ENCODE measurements at regions not wholly inside any gene's neighbourhood (a gene's known extent, or its start where the extent isn't known, plus 50 kb on each side); places are given as distances from the start of the nearest gene placed in this dataset.
"Not testable (repeated sequence)": the region's sequence is repeated elsewhere in the genome, so short reads cannot be mapped to it uniquely, and the experiment has no call there.

GRCh38 chr2:88999365-88999764, 307.9 kb downstream of the RPIA start:
- Histone ChIP-seq H3K27ac (ENCODE audit: low read length) (no peak overlapping the region), H3K4me2 (ENCODE audit: low read length) (no peak overlapping the region), H3K79me2 (ENCODE audit: low read length) (no peaks in the 10 kb centered on the region), H3K4me3 (ENCODE audit: low read length) (no peak overlapping the region), H3K9ac (ENCODE audit: low read length) (no peak overlapping the region), H3K36me3 (ENCODE audit: low read depth, low read length) (no peaks in the 10 kb centered on the region), H3K4me1 (ENCODE audit: insufficient read depth, low read length) (no peaks in the 10 kb centered on the region), H3F3A (ENCODE audit: low read length, unreplicated experiment) (no peaks in the 10 kb centered on the region), H3K9me3 (ENCODE audit: low read length) (no peaks in the 10 kb centered on the region), H4K20me1 (ENCODE audit: low read length) (no peaks in the 10 kb centered on the region), H3K27me3 (ENCODE audit: low read length) (no peaks in the 10 kb centered on the region), H3K9me2 (replicated peaks; ENCODE audit: low read length) (no peaks in the 10 kb centered on the region), H2AFZ (ENCODE audit: low read length) (no peak overlapping the region)
- intact Hi-C loops (cut with micrococcal nuclease) = no loop called here
- BruUV-seq (replicated peaks) = no TSS peak
- ATAC-seq (no peak), DNase-seq (no peak)
- TF ChIP-seq EZH2 (IDR thresholded peaks at IDR 0.05; ENCODE audit: low read length, unreplicated experiment) (no peak), EZH2phosphoT487 (IDR thresholded peaks at IDR 0.05; ENCODE audit: borderline replicate concordance, low read length) (no peak), CTCF (conservative IDR thresholded peaks at IDR 0.05; ENCODE audit: low read depth, low read length) (no peak)
- CTCF ChIA-PET = no interaction called here
- POLR2A ChIA-PET (ENCODE audit: unreplicated experiment) = no interaction called here

- Histone ChIP-seq H3K9ac (ENCODE audit: low read length) (no peak overlapping the region), H3K9me2 (replicated peaks; ENCODE audit: low read length) (no peaks in the 10 kb centered on the region), H3F3A (ENCODE audit: low read length, unreplicated experiment) (no peaks in the 10 kb centered on the region), H4K20me1 (ENCODE audit: low read length) (no peaks in the 10 kb centered on the region), H3K27me3 (ENCODE audit: low read length) (no peaks in the 10 kb centered on the region), H2AFZ (ENCODE audit: low read length) (no peak overlapping the region), H3K27ac (ENCODE audit: low read length) (no peak overlapping the region), H3K79me2 (ENCODE audit: low read length) (no peaks in the 10 kb centered on the region), H3K4me3 (ENCODE audit: low read length) (no peak overlapping the region), H3K36me3 (ENCODE audit: low read depth, low read length) (no peaks in the 10 kb centered on the region), H3K9me3 (ENCODE audit: low read length) (no peaks in the 10 kb centered on the region), H3K4me1 (ENCODE audit: insufficient read depth, low read length) (no peaks in the 10 kb centered on the region), H3K4me2 (ENCODE audit: low read length) (no peak overlapping the region)
- BruUV-seq (replicated peaks) = no TSS peak
- TF ChIP-seq EZH2phosphoT487 (IDR thresholded peaks at IDR 0.05; ENCODE audit: borderline replicate concordance, low read length) (no peak), EZH2 (IDR thresholded peaks at IDR 0.05; ENCODE audit: low read length, unreplicated experiment) (no peak), CTCF (conservative IDR thresholded peaks at IDR 0.05; ENCODE audit: low read depth, low read length) (no peak)
- DNase-seq (no peak), ATAC-seq (no peak)
- POLR2A ChIA-PET (ENCODE audit: unreplicated experiment) = no interaction called here
- CTCF ChIA-PET = no interaction called here
- intact Hi-C loops (cut with micrococcal nuclease) = no loop called here
Measured at GRCh38 chr2:89000235-89000634, 308.8 kb downstream of the RPIA start.

DNA sequence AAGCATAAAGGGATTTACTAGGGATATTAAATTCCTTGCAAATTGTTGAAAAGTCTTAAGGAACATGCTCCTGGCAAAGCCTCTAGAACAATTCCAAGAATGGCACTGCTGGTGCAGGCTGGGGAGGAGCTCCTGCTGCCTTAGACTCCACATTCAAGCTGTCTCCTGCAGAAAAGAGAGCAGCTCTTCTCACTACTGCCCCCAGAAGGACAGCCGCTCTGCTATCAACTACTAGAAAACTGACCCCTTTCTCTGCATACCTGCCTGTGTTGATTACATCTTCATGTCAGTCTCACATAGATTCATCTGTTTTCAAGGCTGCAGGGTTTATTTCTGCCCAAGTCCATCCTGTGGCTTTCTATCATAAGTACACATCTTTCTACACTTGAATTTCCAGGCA, 312.8 kb downstream of the RPIA start:
- BruUV-seq (replicated peaks); POLR2A ChIA-PET (ENCODE audit: unreplicated experiment); H3K36me3 ChIP-seq (ENCODE audit: low read depth, low read length); H3K4me2 ChIP-seq (ENCODE audit: low read length); H3F3A ChIP-seq (ENCODE audit: low read length, unreplicated experiment); H3K27me3 ChIP-seq (ENCODE audit: low read length); H3K27ac ChIP-seq (ENCODE audit: low read length); H3K79me2 ChIP-seq (ENCODE audit: low read length); H3K4me3 ChIP-seq (ENCODE audit: low read length); CTCF ChIA-PET; H4K20me1 ChIP-seq (ENCODE audit: low read length); H3K9me2 ChIP-seq (replicated peaks; ENCODE audit: low read length); H3K9me3 ChIP-seq (ENCODE audit: low read length); H2AFZ ChIP-seq (ENCODE audit: low read length); intact Hi-C loops (cut with micrococcal nuclease); DNase-seq; H3K9ac ChIP-seq (ENCODE audit: low read length); ATAC-seq; H3K4me1 ChIP-seq (ENCODE audit: insufficient read depth, low read length): not testable (repeated sequence)

DNA sequence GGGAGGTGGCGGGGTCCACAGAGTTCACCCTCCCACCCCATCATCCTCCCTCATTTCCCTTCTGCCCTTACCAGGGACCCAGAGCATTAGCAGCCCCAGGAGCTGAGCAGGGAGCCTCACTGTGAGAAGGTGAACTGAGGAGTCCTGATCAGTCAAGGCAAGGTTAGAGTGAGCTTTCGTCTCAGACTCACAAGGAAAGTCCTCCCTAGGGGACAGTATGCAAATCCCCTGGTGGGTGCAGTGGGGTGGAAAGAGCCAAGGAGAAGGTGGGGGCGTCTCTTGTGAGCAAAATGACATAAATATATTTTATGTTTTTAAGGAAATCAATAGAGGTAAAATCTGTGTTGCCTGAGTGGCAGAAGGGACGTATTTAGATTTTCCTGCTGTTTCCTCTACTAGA, 329.1 kb downstream of the RPIA start:
- H2AFZ ChIP-seq (ENCODE audit: low read length); H3K27me3 ChIP-seq (ENCODE audit: low read length); CTCF ChIA-PET; H3K9ac ChIP-seq (ENCODE audit: low read length); DNase-seq; H4K20me1 ChIP-seq (ENCODE audit: low read length); BruUV-seq (replicated peaks); H3K4me1 ChIP-seq (ENCODE audit: insufficient read depth, low read length); H3K79me2 ChIP-seq (ENCODE audit: low read length); ATAC-seq; H3K4me2 ChIP-seq (ENCODE audit: low read length); H3K27ac ChIP-seq (ENCODE audit: low read length); POLR2A ChIA-PET (ENCODE audit: unreplicated experiment); intact Hi-C loops (cut with micrococcal nuclease); H3K9me2 ChIP-seq (replicated peaks; ENCODE audit: low read length); H3K9me3 ChIP-seq (ENCODE audit: low read length); H3K36me3 ChIP-seq (ENCODE audit: low read depth, low read length); H3K4me3 ChIP-seq (ENCODE audit: low read length); H3F3A ChIP-seq (ENCODE audit: low read length, unreplicated experiment): not testable (repeated sequence)

GRCh38 chr2:89026296-89026695, 334.8 kb downstream of the RPIA start:
- H3K36me3 ChIP-seq (ENCODE audit: low read depth, low read length); intact Hi-C loops (cut with micrococcal nuclease); POLR2A ChIA-PET (ENCODE audit: unreplicated experiment); H3K9ac ChIP-seq (ENCODE audit: low read length); DNase-seq; H2AFZ ChIP-seq (ENCODE audit: low read length); BruUV-seq (replicated peaks); H3K4me2 ChIP-seq (ENCODE audit: low read length); H3F3A ChIP-seq (ENCODE audit: low read length, unreplicated experiment); H3K27ac ChIP-seq (ENCODE audit: low read length); H3K9me3 ChIP-seq (ENCODE audit: low read length); ATAC-seq; H3K4me3 ChIP-seq (ENCODE audit: low read length); H3K9me2 ChIP-seq (replicated peaks; ENCODE audit: low read length); H3K4me1 ChIP-seq (ENCODE audit: insufficient read depth, low read length); H3K79me2 ChIP-seq (ENCODE audit: low read length); H4K20me1 ChIP-seq (ENCODE audit: low read length); H3K27me3 ChIP-seq (ENCODE audit: low read length): not testable (repeated sequence)
- CTCF ChIA-PET = interaction anchor here (0.6 kb wide), 1 partner anchor 326 kb away, joined by 4 read pairs; no protein-coding TSS in a partner anchor
